ENCODE measurements at regions not wholly inside any gene's neighbourhood (a gene's known extent, or its start where the extent isn't known, plus 50 kb on each side); places are given as distances from the start of the nearest gene placed in this dataset.

- no peaks in the 10 kb centered on the region for H3K4me1 ChIP-seq (ENCODE audit: insufficient read depth, low read length, severe bottlenecking)
- H3K27ac ChIP-seq (ENCODE audit: low read depth, low read length, poor library complexity, severe bottlenecking): no peak overlapping the region
- no peaks in the 10 kb centered on the region for H3K27me3 ChIP-seq (ENCODE audit: insufficient read depth, low read length)
- TF ChIP-seq CTCF (IDR thresholded peaks at IDR 0.05; ENCODE audit: low read length) (no peak), EZH2 (IDR thresholded peaks at IDR 0.05; ENCODE audit: borderline replicate concordance, low read length) (no peak)
- H3F3A ChIP-seq (ENCODE audit: insufficient read depth, low read length): no peaks in the 10 kb centered on the region
- no peaks in the 10 kb centered on the region for H3K36me3 ChIP-seq (ENCODE audit: insufficient read depth, low read length)
- H3K9me2 ChIP-seq (ENCODE audit: low read depth, low read length): no peaks in the 10 kb centered on the region
- no peaks in the 10 kb centered on the region for H3K79me2 ChIP-seq (ENCODE audit: insufficient read depth, low read length)
- no peak overlapping the region for H3K9ac ChIP-seq (ENCODE audit: low read length)
- no peaks in the 10 kb centered on the region for H4K20me1 ChIP-seq (ENCODE audit: insufficient read depth, low read length)
- no peak overlapping the region for H2AFZ ChIP-seq (ENCODE audit: low read length)
- no peak overlapping the region for H3K4me2 ChIP-seq (ENCODE audit: low read length)
- H3K9me3 ChIP-seq (ENCODE audit: low read length): no peaks in the 10 kb centered on the region
- no peak overlapping the region for H3K4me3 ChIP-seq (ENCODE audit: low read depth, low read length, poor library complexity, severe bottlenecking)
Observed at GRCh38 chr4:97103252-97103651, 1040.0 kb downstream of the STPG2 start.

GRCh38 chr4:97104006-97104405, 1039.3 kb downstream of the STPG2 start:
- no peak overlapping the region for H2AFZ ChIP-seq (ENCODE audit: low read length)
- no peaks in the 10 kb centered on the region for H3K27me3 ChIP-seq (ENCODE audit: insufficient read depth, low read length)
- no peaks in the 10 kb centered on the region for H3K79me2 ChIP-seq (ENCODE audit: insufficient read depth, low read length)
- no peak for TF ChIP-seq EZH2 (IDR thresholded peaks at IDR 0.05; ENCODE audit: borderline replicate concordance, low read length)
- no peak for TF ChIP-seq CTCF (IDR thresholded peaks at IDR 0.05; ENCODE audit: low read length)
- H3K4me3 ChIP-seq (ENCODE audit: low read depth, low read length, poor library complexity, severe bottlenecking): no peak overlapping the region
- H3K4me1 ChIP-seq (ENCODE audit: insufficient read depth, low read length, severe bottlenecking): no peaks in the 10 kb centered on the region
- H3K9ac ChIP-seq (ENCODE audit: low read length): no peak overlapping the region
- H3F3A ChIP-seq (ENCODE audit: insufficient read depth, low read length): no peaks in the 10 kb centered on the region
- no peaks in the 10 kb centered on the region for H3K36me3 ChIP-seq (ENCODE audit: insufficient read depth, low read length)
- no peaks in the 10 kb centered on the region for H3K9me3 ChIP-seq (ENCODE audit: low read length)
- no peak overlapping the region for H3K27ac ChIP-seq (ENCODE audit: low read depth, low read length, poor library complexity, severe bottlenecking)
- no peaks in the 10 kb centered on the region for H3K9me2 ChIP-seq (ENCODE audit: low read depth, low read length)
- no peak overlapping the region for H3K4me2 ChIP-seq (ENCODE audit: low read length)
- no peaks in the 10 kb centered on the region for H4K20me1 ChIP-seq (ENCODE audit: insufficient read depth, low read length)

DNA sequence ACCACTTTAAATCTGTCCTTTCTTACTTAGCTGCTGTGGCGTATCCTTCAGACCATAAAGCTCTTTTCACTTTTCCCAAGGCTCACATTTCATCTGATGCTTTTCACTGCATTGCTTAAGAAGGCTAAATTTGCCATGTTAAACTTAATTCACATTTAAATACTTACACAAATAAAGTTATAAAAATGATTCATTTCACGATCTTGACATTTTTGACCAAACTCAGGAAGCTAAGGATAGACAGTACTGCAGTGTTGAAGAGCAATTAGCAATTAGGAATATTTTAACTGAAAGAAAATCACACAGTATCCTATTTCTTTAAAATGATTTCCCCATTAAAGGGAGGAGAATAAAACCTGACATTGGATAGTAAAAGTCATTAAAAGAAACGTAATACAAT, 1038.6 kb downstream of the STPG2 start:
- Histone ChIP-seq H3K9ac (ENCODE audit: low read length) (no peak overlapping the region), H4K20me1 (ENCODE audit: insufficient read depth, low read length) (no peaks in the 10 kb centered on the region), H3K4me3 (ENCODE audit: low read depth, low read length, poor library complexity, severe bottlenecking) (no peak overlapping the region), H3K4me2 (ENCODE audit: low read length) (no peak overlapping the region), H3F3A (ENCODE audit: insufficient read depth, low read length) (no peaks in the 10 kb centered on the region), H3K4me1 (ENCODE audit: insufficient read depth, low read length, severe bottlenecking) (no peaks in the 10 kb centered on the region), H3K27ac (ENCODE audit: low read depth, low read length, poor library complexity, severe bottlenecking) (no peak overlapping the region), H3K27me3 (ENCODE audit: insufficient read depth, low read length) (no peaks in the 10 kb centered on the region), H3K79me2 (ENCODE audit: insufficient read depth, low read length) (no peaks in the 10 kb centered on the region), H2AFZ (ENCODE audit: low read length) (no peak overlapping the region), H3K9me2 (ENCODE audit: low read depth, low read length) (no peaks in the 10 kb centered on the region), H3K36me3 (ENCODE audit: insufficient read depth, low read length) (no peaks in the 10 kb centered on the region), H3K9me3 (ENCODE audit: low read length) (no peaks in the 10 kb centered on the region)
- TF ChIP-seq CTCF (IDR thresholded peaks at IDR 0.05; ENCODE audit: low read length): no peak
